Upper lobe of left lung (tissue), 4 donors: ENCODE measurements at regions not wholly inside any gene's neighbourhood (a gene's known extent, or its start where the extent isn't known, plus 50 kb on each side); places are given as distances from the start of the nearest gene placed in this dataset.

Source experiments
- EP300 ChIP-seq, 4 donors: sonication (generic); formaldehyde crosslinking; IDR thresholded peaks; one replicate each; pipeline ENCODE4 v1.5.1; 2017; ENCODE audit warnings: antibody characterized with exemption in 4 of 4, control low read depth in 2 of 4
- TF ChIP-seq, protein P1 (sequence below), 6 experiments: fragments of 450-650 bp in 4 of 6; fragments of 200-600 bp in 2 of 6; sonication (generic) in 2 of 6; IDR thresholded peaks; one replicate each; pipeline ENCODE4 v1.5.1; 2016 to 2019; ENCODE audit warnings: antibody characterized with exemption in 6 of 6

DNA sequence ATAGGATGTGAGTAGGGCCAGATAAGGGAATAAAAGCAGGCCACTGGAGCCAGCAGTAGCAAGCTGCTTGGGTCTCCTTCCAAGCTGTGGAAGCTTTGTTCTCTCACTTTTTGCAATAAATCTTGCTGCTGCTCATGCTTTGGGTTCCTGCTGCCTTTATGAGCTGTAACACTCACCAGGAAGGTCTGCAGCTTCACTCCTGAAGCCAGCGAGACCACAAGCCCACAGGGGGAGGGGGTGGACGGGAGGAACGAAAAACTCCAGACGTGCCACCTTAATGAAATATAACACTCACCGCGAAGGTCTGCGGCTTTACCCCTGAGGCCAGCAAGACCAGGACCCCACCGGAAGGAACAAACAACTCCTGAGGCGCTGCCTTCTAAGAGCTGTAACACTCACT, 1324.4 kb upstream of the EYS start:
- TF ChIP-seq, protein P1, sequence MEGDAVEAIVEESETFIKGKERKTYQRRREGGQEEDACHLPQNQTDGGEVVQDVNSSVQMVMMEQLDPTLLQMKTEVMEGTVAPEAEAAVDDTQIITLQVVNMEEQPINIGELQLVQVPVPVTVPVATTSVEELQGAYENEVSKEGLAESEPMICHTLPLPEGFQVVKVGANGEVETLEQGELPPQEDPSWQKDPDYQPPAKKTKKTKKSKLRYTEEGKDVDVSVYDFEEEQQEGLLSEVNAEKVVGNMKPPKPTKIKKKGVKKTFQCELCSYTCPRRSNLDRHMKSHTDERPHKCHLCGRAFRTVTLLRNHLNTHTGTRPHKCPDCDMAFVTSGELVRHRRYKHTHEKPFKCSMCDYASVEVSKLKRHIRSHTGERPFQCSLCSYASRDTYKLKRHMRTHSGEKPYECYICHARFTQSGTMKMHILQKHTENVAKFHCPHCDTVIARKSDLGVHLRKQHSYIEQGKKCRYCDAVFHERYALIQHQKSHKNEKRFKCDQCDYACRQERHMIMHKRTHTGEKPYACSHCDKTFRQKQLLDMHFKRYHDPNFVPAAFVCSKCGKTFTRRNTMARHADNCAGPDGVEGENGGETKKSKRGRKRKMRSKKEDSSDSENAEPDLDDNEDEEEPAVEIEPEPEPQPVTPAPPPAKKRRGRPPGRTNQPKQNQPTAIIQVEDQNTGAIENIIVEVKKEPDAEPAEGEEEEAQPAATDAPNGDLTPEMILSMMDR (IDR thresholded peaks at IDR 0.05), result no peak
- no peak for TF ChIP-seq EP300 (IDR thresholded peaks at IDR 0.05)
